ENCODE measurements at regions not wholly inside any gene's neighbourhood (a gene's known extent, or its start where the extent isn't known, plus 50 kb on each side); places are given as distances from the start of the nearest gene placed in this dataset.

GRCh38 chr3:38958026-38958720, 93.6 kb downstream of the SCN11A start:
- ChIA-PET POLR2A (no interaction called here), CTCF (ENCODE audit: low intra/inter-chr PET ratio, low total read pairs) (no interaction called here)
- Histone ChIP-seq H3K36me3 (replicated peaks in 1 of 2; ENCODE audit: control insufficient read depth in 1 of 2, insufficient read depth in 2 of 2, low read length in 2 of 2) (no peaks in the 10 kb centered on the region), H3K79me2 (ENCODE audit: insufficient read depth, low read length) (no peaks in the 10 kb centered on the region), H3K4me1 (ENCODE audit: insufficient read depth, low read length) (no peaks in the 10 kb centered on the region), H3K27ac (ENCODE audit: extremely low read length, insufficient read depth, low read length) (no peak overlapping the region), H3K4me2 (ENCODE audit: low read depth, low read length) (no peak overlapping the region), H3K4me3 (replicated peaks in 1 of 3; ENCODE audit: insufficient read depth in 1 of 3, low read depth in 2 of 3, low read length in 3 of 3) (no peak overlapping the region), H3K9ac (ENCODE audit: insufficient read depth, low read depth, low read length) (no peak overlapping the region), H3K27me3 (ENCODE audit: control insufficient read depth in 1 of 2, insufficient read depth in 2 of 2, low read length in 2 of 2) (no peaks in the 10 kb centered on the region; a peak in 1 of 5 replicates), H3K9me3 (ENCODE audit: low read length) (no peaks in the 10 kb centered on the region), H2AFZ (ENCODE audit: low read length) (no peak overlapping the region), H4K20me1 (ENCODE audit: insufficient read depth, low read length) (no peaks in the 10 kb centered on the region)
- intact Hi-C loops (cut with micrococcal nuclease; ENCODE audit: unreplicated experiment) (no loop called here), in situ Hi-C loops (cut with HindIII; ENCODE audit: extremely low pct_ligation_motif_present, low pct_unique_long_range_greater_than_20kb) (no loop called here)
- no peak for ATAC-seq
- FAIRE-seq: no peak
- BruUV-seq (replicated peaks): no TSS peak
- TF ChIP-seq ZNF441 (CRISPR knock-in tag; IDR thresholded peaks at IDR 0.05; ENCODE audit: borderline replicate concordance) (no peak), JUNB (CRISPR knock-in tag; IDR thresholded peaks at IDR 0.05; ENCODE audit: borderline replicate concordance) (no peak), KDM5B (CRISPR knock-in tag; IDR thresholded peaks at IDR 0.05; ENCODE audit: borderline replicate concordance) (no peak), KAT2B (IDR thresholded peaks at IDR 0.05; ENCODE audit: borderline replicate concordance, low read depth, low read length) (no peak), RAD51 (IDR thresholded peaks at IDR 0.05; ENCODE audit: borderline replicate concordance) (no peak), MXD3 (CRISPR knock-in tag; IDR thresholded peaks at IDR 0.05) (no peak), ZNF672 (CRISPR knock-in tag; IDR thresholded peaks at IDR 0.05) (no peak), ZNF580 (CRISPR knock-in tag; IDR thresholded peaks at IDR 0.05; ENCODE audit: borderline replicate concordance, low read depth) (no peak), ZSCAN12 (CRISPR knock-in tag; IDR thresholded peaks at IDR 0.05) (no peak)
- DNase-seq (ENCODE audit: low spot score): no peak
- WGBS (ENCODE audit: low lambda C conversion rate): 0% methylated on average over 4 of the region's 5 CpGs
